ENCODE measurements at regions not wholly inside any gene's neighbourhood (a gene's known extent, or its start where the extent isn't known, plus 50 kb on each side); places are given as distances from the start of the nearest gene placed in this dataset.

- TF ChIP-seq, protein P1, sequence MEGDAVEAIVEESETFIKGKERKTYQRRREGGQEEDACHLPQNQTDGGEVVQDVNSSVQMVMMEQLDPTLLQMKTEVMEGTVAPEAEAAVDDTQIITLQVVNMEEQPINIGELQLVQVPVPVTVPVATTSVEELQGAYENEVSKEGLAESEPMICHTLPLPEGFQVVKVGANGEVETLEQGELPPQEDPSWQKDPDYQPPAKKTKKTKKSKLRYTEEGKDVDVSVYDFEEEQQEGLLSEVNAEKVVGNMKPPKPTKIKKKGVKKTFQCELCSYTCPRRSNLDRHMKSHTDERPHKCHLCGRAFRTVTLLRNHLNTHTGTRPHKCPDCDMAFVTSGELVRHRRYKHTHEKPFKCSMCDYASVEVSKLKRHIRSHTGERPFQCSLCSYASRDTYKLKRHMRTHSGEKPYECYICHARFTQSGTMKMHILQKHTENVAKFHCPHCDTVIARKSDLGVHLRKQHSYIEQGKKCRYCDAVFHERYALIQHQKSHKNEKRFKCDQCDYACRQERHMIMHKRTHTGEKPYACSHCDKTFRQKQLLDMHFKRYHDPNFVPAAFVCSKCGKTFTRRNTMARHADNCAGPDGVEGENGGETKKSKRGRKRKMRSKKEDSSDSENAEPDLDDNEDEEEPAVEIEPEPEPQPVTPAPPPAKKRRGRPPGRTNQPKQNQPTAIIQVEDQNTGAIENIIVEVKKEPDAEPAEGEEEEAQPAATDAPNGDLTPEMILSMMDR (IDR thresholded peaks at IDR 0.05; ENCODE audit: poor library complexity, severe bottlenecking): no peak
- TF ChIP-seq RAD21 (conservative IDR thresholded peaks at IDR 0.05): no peak
- TF ChIP-seq MXI1 (conservative IDR thresholded peaks at IDR 0.05; ENCODE audit: poor library complexity, severe bottlenecking): no peak
- TF ChIP-seq EZH2 (IDR thresholded peaks at IDR 0.05; ENCODE audit: borderline replicate concordance, insufficient read depth, low read length, poor library complexity, severe bottlenecking): no peak
- no peak for TF ChIP-seq POLR2AphosphoS5 (IDR thresholded peaks at IDR 0.05)
- TF ChIP-seq TAF1 (IDR thresholded peaks at IDR 0.05; ENCODE audit: low read depth): no peak
- no peak for TF ChIP-seq REST (IDR thresholded peaks at IDR 0.05; ENCODE audit: borderline replicate concordance)
- no peak for TF ChIP-seq SMC3 (conservative IDR thresholded peaks at IDR 0.05; ENCODE audit: poor library complexity)
- TF ChIP-seq EP300 (conservative IDR thresholded peaks at IDR 0.05; ENCODE audit: poor library complexity, severe bottlenecking): no peak
Observed at GRCh38 chr2:207296265-207296948, 130.7 kb upstream of the KLF7 start.
